ENCODE measurements at regions not wholly inside any gene's neighbourhood (a gene's known extent, or its start where the extent isn't known, plus 50 kb on each side); places are given as distances from the start of the nearest gene placed in this dataset.

DNA sequence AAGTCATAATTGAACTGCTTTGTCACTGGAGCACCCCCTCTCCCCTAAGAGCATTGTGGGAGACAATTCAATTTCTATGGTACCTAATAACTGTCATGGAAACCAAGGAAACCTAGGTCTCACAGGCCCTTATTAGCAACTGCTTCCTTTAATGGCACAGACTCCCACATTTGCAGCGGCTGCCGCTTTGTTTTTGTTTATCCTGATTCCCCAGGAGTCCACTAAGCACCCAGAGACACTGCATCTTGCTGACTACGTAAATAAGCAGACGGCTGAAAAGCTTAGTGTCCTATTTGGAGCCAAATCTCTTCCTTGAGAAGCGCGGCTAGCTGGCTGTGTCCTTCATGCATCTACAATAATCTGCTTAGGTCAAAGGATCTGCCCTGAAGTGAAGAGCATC, 494.4 kb downstream of the TMA16 start:
- Histone ChIP-seq H3K9me3 (ENCODE audit: control insufficient read depth in 2 of 2, low read length in 2 of 2) (no peaks in the 10 kb centered on the region), H3K4me3 (ENCODE audit: low read length in 2 of 2) (no peak overlapping the region), H3K9ac (ENCODE audit: low read length in 2 of 2) (no peak overlapping the region), H3K27me3 (ENCODE audit: control insufficient read depth in 1 of 2, insufficient read depth in 2 of 2, low read length in 2 of 2) (no peaks in the 10 kb centered on the region), H3K4me1 (ENCODE audit: control insufficient read depth, insufficient read depth, low read length) (no peaks in the 10 kb centered on the region), H3K27ac (ENCODE audit: low read length) (no peak overlapping the region), H3K36me3 (ENCODE audit: control insufficient read depth in 2 of 2, insufficient read depth in 2 of 2, low read length in 2 of 2) (no peaks in the 10 kb centered on the region)

DNA sequence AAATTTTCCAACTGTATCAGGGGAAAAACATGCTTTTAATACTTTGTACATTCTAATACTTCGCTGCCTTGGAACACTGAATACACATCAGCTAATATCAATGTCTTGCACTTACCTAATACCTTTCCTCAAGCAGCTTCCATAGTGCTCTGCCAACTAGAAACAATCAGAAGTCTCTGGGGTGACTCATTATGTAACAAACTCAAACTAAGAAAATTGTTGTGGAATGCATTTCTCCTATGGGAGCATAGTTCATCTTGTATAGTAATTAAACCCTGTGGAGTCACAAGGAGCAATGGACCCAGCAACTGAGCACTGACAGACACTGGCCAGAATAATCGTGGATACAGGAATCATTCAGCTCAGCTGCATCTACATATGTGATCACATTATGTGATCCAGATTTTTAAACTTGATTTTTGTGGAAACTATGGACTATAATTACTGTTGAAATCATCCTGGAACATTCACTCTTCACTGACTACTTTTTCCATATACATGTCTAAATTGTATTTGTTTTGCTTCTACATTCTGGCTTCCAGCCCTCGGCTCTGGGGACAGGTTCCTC, 496.9 kb downstream of the TMA16 start:
- Histone ChIP-seq H3K27me3 (ENCODE audit: control insufficient read depth in 1 of 2, insufficient read depth in 2 of 2, low read length in 2 of 2) (no peaks in the 10 kb centered on the region), H3K9ac (ENCODE audit: low read length in 2 of 2) (no peak overlapping the region), H3K27ac (ENCODE audit: low read length) (no peak overlapping the region), H3K4me1 (ENCODE audit: control insufficient read depth, insufficient read depth, low read length) (no peaks in the 10 kb centered on the region), H3K36me3 (ENCODE audit: control insufficient read depth in 2 of 2, insufficient read depth in 2 of 2, low read length in 2 of 2) (no peaks in the 10 kb centered on the region), H3K4me3 (ENCODE audit: low read length in 2 of 2) (no peak overlapping the region), H3K9me3 (ENCODE audit: control insufficient read depth in 2 of 2, low read length in 2 of 2) (no peaks in the 10 kb centered on the region)

DNA sequence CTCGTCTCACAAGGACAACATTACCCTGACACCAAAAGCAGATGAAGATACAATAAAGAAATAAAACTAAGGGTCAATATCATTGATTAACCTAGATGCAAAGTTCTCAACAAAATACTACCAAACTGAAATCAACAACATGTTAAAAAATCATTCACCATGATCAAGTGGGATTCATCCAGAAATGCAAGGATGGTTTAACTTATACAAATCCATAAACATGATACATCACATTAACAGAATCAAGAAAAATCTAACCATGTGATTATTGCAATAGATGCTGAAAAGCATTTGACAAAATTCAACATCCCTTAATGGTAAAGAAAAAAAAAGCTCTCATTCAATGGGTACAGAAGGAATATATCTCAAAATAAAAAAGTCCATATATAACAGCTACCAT, 514.9 kb downstream of the TMA16 start:
- H3K27ac ChIP-seq (ENCODE audit: low read length): no peak overlapping the region

DNA sequence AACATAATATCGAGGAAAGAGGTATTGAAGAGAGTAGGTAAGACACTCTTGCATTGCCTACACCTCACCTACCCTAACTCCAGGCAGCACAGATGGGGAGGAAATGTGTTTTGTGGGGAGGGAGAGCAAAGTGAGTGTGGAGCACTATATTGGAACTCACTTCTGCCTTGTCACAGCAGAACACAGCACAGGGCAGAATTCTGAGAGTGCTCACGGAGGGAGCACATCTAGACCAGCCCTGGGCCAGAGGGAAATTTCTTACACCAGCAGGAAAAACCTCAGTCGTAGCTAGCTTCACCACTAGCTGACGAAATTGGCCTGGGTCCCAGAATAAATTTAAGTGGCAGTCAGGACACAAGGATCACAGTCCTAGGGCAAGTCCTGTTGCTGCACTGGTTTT, 517.3 kb downstream of the TMA16 start:
- Histone ChIP-seq H3K9ac (ENCODE audit: low read length in 2 of 2) (no peak overlapping the region), H3K9me3 (ENCODE audit: control insufficient read depth in 2 of 2, low read length in 2 of 2) (no peaks in the 10 kb centered on the region), H3K4me1 (ENCODE audit: control insufficient read depth, insufficient read depth, low read length) (no peaks in the 10 kb centered on the region), H3K36me3 (ENCODE audit: control insufficient read depth in 2 of 2, insufficient read depth in 2 of 2, low read length in 2 of 2) (no peaks in the 10 kb centered on the region), H3K27ac (ENCODE audit: low read length) (no peak overlapping the region), H3K27me3 (ENCODE audit: control insufficient read depth in 1 of 2, insufficient read depth in 2 of 2, low read length in 2 of 2) (no peaks in the 10 kb centered on the region), H3K4me3 (ENCODE audit: low read length in 2 of 2) (no peak overlapping the region)

More for the DNA sequence above, 514.9 kb downstream of the TMA16 start:
- Histone ChIP-seq H3K27me3 (ENCODE audit: control insufficient read depth in 1 of 2, insufficient read depth in 2 of 2, low read length in 2 of 2) (no peaks in the 10 kb centered on the region), H3K4me1 (ENCODE audit: control insufficient read depth, insufficient read depth, low read length) (no peaks in the 10 kb centered on the region), H3K4me3 (ENCODE audit: low read length in 2 of 2) (no peak overlapping the region), H3K9ac (ENCODE audit: low read length in 2 of 2) (no peak overlapping the region), H3K36me3 (ENCODE audit: control insufficient read depth in 2 of 2, insufficient read depth in 2 of 2, low read length in 2 of 2) (no peaks in the 10 kb centered on the region), H3K9me3 (ENCODE audit: control insufficient read depth in 2 of 2, low read length in 2 of 2) (no peaks in the 10 kb centered on the region)

DNA sequence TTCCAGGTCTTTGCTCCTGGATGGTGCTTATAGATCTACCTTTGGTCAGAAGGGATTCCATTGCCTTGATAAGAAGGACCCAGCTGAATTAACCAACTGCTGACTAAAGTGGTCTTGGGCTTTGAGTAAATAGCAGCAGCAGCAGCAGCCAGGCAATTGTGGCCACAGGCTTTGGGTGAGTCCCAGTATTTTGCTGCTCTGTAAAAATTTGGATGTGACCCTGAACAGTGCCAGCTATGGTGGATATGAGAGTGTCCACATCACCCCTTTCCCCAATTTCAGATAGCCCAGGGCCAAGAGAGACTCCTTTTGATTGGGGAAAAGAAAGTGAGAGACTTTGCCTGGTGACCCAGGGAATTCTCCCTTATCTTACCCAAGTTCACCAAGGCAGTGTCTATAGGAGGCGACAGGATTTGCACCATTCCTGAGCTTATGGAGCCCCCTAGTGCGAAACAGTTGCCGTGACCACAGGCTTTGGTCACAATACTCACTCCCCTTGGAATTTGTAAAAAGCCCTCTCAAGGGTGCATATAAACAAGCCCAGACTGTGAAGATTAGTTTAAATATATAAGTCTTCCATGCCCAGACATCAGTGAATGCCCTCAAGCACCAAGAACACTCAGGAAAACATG, 518.0 kb downstream of the TMA16 start:
- Histone ChIP-seq H3K36me3 (ENCODE audit: control insufficient read depth in 2 of 2, insufficient read depth in 2 of 2, low read length in 2 of 2) (no peaks in the 10 kb centered on the region), H3K27me3 (ENCODE audit: control insufficient read depth in 1 of 2, insufficient read depth in 2 of 2, low read length in 2 of 2) (no peaks in the 10 kb centered on the region), H3K4me1 (ENCODE audit: control insufficient read depth, insufficient read depth, low read length) (no peaks in the 10 kb centered on the region), H3K9ac (ENCODE audit: low read length in 2 of 2) (no peak overlapping the region), H3K9me3 (ENCODE audit: control insufficient read depth in 2 of 2, low read length in 2 of 2) (no peaks in the 10 kb centered on the region), H3K4me3 (ENCODE audit: low read length in 2 of 2) (no peak overlapping the region), H3K27ac (ENCODE audit: low read length) (no peak overlapping the region)

DNA sequence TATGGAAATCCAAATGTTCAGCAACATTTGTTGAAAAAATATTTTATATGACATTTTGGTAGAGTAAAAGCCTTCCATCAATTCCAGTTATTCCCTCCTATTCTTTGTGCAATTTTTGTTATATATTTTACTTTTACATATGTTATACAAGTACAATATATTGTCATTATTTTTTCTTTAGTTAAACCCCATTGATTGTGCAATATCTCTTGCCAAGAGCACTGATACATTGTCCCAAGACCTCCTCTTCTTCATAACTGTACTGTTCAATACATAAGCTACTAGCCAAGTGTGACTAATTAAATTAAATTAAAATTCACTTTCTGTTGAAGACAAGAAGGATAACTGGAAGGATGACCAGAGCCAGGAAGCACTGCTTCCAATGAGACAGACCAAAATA, 527.5 kb downstream of the TMA16 start:
- no peak overlapping the region for H3K27ac ChIP-seq (ENCODE audit: low read length)
- H3K27me3 ChIP-seq (ENCODE audit: control insufficient read depth in 1 of 2, insufficient read depth in 2 of 2, low read length in 2 of 2): no peaks in the 10 kb centered on the region
- no peak overlapping the region for H3K4me3 ChIP-seq (ENCODE audit: low read length in 2 of 2)
- H3K9me3 ChIP-seq (ENCODE audit: control insufficient read depth in 2 of 2, low read length in 2 of 2): peaks cover 2% of the 10 kb centered on the region in 2 donors
- H3K9ac ChIP-seq (ENCODE audit: low read length in 2 of 2): no peak overlapping the region
- no peaks in the 10 kb centered on the region for H3K4me1 ChIP-seq (ENCODE audit: control insufficient read depth, insufficient read depth, low read length)
- H3K36me3 ChIP-seq (ENCODE audit: control insufficient read depth in 2 of 2, insufficient read depth in 2 of 2, low read length in 2 of 2): no peaks in the 10 kb centered on the region

DNA sequence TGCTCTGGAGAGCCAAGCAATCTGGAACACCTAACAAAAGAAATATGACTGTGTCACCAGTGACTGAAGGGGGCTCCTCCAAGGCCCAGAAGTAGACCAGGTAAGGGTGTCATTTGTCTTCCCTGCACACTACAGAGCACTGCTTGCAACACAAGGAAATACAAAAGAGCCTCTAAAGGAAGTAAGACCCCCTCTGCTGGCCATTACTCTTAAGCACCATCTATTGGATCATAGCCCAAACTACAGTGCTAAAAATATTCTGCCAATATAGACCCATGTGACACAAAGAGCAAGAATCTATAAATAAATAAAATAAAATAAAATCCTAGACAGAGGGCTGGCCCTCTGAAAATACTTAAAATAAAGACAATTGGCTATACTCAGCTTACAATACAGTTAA, 528.7 kb downstream of the TMA16 start:
- H3K9ac ChIP-seq (ENCODE audit: low read length in 2 of 2): no peak overlapping the region
- no peaks in the 10 kb centered on the region for H3K36me3 ChIP-seq (ENCODE audit: control insufficient read depth in 2 of 2, insufficient read depth in 2 of 2, low read length in 2 of 2)
- H3K4me3 ChIP-seq (ENCODE audit: low read length in 2 of 2): no peak overlapping the region
- no peaks in the 10 kb centered on the region for H3K4me1 ChIP-seq (ENCODE audit: control insufficient read depth, insufficient read depth, low read length)
- no peaks in the 10 kb centered on the region for H3K27me3 ChIP-seq (ENCODE audit: control insufficient read depth in 1 of 2, insufficient read depth in 2 of 2, low read length in 2 of 2)
- H3K27ac ChIP-seq (ENCODE audit: low read length): no peak overlapping the region
- H3K9me3 ChIP-seq (ENCODE audit: control insufficient read depth in 2 of 2, low read length in 2 of 2): peaks cover 2% of the 10 kb centered on the region in 2 donors

DNA sequence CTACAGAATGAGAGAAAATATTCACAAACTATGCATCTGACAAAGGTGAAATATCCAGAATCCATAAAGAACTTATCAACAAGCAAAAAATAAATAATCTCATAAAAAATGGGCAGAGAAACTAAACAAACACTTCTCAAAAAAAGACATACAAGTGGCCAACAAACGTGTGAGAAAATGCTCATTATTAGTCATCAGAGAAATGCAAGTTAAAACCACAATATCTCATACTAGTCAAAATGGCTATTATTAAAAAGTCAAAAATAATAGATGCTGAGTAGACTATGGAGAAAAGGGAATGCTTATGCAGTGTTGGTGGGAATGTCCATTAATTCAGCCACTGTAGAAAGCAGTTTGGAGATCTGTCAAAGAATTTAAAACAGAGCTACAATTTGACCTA, 533.3 kb downstream of the TMA16 start:
- no peaks in the 10 kb centered on the region for H3K36me3 ChIP-seq (ENCODE audit: control insufficient read depth in 2 of 2, insufficient read depth in 2 of 2, low read length in 2 of 2)
- H3K4me1 ChIP-seq (ENCODE audit: control insufficient read depth, insufficient read depth, low read length): no peaks in the 10 kb centered on the region
- no peak overlapping the region for H3K4me3 ChIP-seq (ENCODE audit: low read length in 2 of 2)
- peaks cover 0 to 2% of the 10 kb centered on the region in 2 donors for H3K9me3 ChIP-seq (ENCODE audit: control insufficient read depth in 2 of 2, low read length in 2 of 2)
- H3K27ac ChIP-seq (ENCODE audit: low read length): no peak overlapping the region
- no peak overlapping the region for H3K9ac ChIP-seq (ENCODE audit: low read length in 2 of 2)
- no peaks in the 10 kb centered on the region for H3K27me3 ChIP-seq (ENCODE audit: control insufficient read depth in 1 of 2, insufficient read depth in 2 of 2, low read length in 2 of 2)

DNA sequence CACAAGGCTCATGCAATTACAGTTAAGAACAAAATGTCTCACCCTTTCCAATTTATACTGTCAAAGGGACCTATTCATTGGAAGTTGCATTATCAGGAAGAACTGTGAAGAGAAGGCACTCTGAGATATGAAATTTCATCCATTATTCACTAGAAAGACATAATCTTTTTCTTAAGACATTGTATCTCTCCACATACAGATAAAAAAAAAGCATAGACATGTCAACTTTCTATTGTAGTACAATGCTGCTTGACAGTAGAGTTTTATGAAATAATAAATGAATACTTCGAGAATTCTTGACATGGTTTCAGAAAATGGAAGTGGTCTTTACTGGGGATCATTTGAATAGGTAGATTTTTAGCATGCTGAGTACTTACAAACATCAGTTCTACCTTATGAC, 545.0 kb downstream of the TMA16 start:
- H3K27ac ChIP-seq (ENCODE audit: low read length): no peak overlapping the region
- H3K9ac ChIP-seq (ENCODE audit: low read length in 2 of 2): no peak overlapping the region
- H3K9me3 ChIP-seq (ENCODE audit: control insufficient read depth in 2 of 2, low read length in 2 of 2): no peaks in the 10 kb centered on the region
- no peaks in the 10 kb centered on the region for H3K36me3 ChIP-seq (ENCODE audit: control insufficient read depth in 2 of 2, insufficient read depth in 2 of 2, low read length in 2 of 2)
- H3K4me1 ChIP-seq (ENCODE audit: control insufficient read depth, insufficient read depth, low read length): no peaks in the 10 kb centered on the region
- H3K27me3 ChIP-seq (ENCODE audit: control insufficient read depth in 1 of 2, insufficient read depth in 2 of 2, low read length in 2 of 2): no peaks in the 10 kb centered on the region
- no peak overlapping the region for H3K4me3 ChIP-seq (ENCODE audit: low read length in 2 of 2)

DNA sequence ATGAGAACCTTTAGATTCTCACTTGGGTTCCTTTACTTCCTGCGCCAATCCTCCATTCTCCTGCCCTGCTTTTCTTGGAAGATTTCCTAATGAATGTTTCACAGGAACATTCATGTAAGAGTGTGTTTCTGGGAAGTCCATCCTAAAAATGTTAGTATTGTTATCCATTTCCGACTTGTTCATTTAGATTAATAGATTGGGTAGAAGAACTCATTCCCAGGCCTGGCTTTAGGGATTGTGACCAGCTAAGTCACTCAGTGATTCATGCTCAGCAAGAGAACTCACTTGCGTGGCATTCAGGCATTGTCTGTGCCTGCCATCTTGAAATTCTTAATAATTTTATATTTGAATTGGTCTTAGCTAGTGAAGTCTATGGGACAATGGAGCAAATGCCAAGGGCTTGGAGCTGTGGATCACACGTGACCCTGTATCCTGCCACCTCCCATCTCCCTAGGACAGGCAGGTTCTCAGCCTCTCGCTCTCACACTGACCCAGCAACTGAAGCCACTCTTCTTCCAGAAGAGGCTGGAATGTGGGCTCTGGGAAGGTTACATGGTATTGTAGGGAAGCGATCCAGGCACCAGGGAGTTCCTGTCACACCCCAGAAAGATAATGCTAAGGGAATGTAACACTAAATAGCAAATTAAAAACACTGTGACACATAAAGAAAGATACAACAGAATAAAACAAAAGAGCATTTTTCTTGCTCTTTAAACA, 562.1 kb downstream of the TMA16 start:
- Histone ChIP-seq H3K4me3 (ENCODE audit: low read length in 2 of 2) (no peak overlapping the region), H3K4me1 (ENCODE audit: control insufficient read depth, insufficient read depth, low read length) (no peaks in the 10 kb centered on the region), H3K27ac (ENCODE audit: low read length) (no peak overlapping the region), H3K9ac (ENCODE audit: low read length in 2 of 2) (no peak overlapping the region), H3K27me3 (ENCODE audit: control insufficient read depth in 1 of 2, insufficient read depth in 2 of 2, low read length in 2 of 2) (no peaks in the 10 kb centered on the region), H3K9me3 (ENCODE audit: control insufficient read depth in 2 of 2, low read length in 2 of 2) (no peaks in the 10 kb centered on the region), H3K36me3 (ENCODE audit: control insufficient read depth in 2 of 2, insufficient read depth in 2 of 2, low read length in 2 of 2) (no peaks in the 10 kb centered on the region)
